HEK293 (cell line): ENCODE measurements at regions not wholly inside any gene's neighbourhood (a gene's known extent, or its start where the extent isn't known, plus 50 kb on each side); places are given as distances from the start of the nearest gene placed in this dataset.
A peak's percentile ranks its signal among the peaks of the same experiment; 100 is the strongest.
"Not testable (repeated sequence)": the region's sequence is repeated elsewhere in the genome, so short reads cannot be mapped to it uniquely, and the experiment has no call there.

Experiments used
- CTCF ChIA-PET: fragments of 350-600 bp; formaldehyde crosslinking; extraction: SDS; loops from one replicate; lab custom pipeline; 2021; ENCODE audit warnings: antibody characterized with exemption; lab: Yijun Ruan, JAX
- POLR2A ChIA-PET: fragments of 300-600 bp; formaldehyde crosslinking; extraction: SDS; loops from one replicate; lab custom pipeline; 2020; ENCODE audit warnings: antibody characterized with exemption, inconsistent platforms; lab: Yijun Ruan, JAX
- H3K27ac ChIP-seq: fragments of 200-500 bp; sonication (Bioruptor generic); 2 replicates; pipeline ENCODE4 v1.5.1; 2014; ENCODE audit warnings: low read depth, low read length, control low read depth, inconsistent platforms; ENCODE audit errors: extremely low read depth
- H3K36me3 ChIP-seq, 2 experiments: fragments of 200-500 bp in 1 of 2; sonication (Bioruptor generic) in 1 of 2; 1 replicate in 1 of 2; 2 replicates in 1 of 2; pipeline ENCODE4 v1.5.1; 2014 to 2017; ENCODE audit warnings: inconsistent platforms in 2 of 2, low read length in 2 of 2; ENCODE audit not compliant: control insufficient read depth in 2 of 2, insufficient read depth in 1 of 2
- H3K4me1 ChIP-seq: fragments of 200-500 bp; sonication (Bioruptor generic); 2 replicates; pipeline ENCODE4 v1.5.1; 2014; ENCODE audit warnings: mild to moderate bottlenecking, low read length, inconsistent platforms; ENCODE audit not compliant: control insufficient read depth, insufficient read depth
- H3K4me3 ChIP-seq: 2 replicates; pipeline ENCODE4 v1.5.1; 2011; ENCODE audit warnings: low read depth, mild to moderate bottlenecking, control low read depth, low read length, moderate library complexity
- H3K9me3 ChIP-seq: fragments of 200-500 bp; sonication (Bioruptor generic); 2 replicates; pipeline ENCODE4 v1.5.1; 2014; ENCODE audit warnings: low read depth, low read length, inconsistent platforms; ENCODE audit not compliant: control insufficient read depth, insufficient read depth
- FEZF1 ChIP-seq: fragments of 450-650 bp; formaldehyde crosslinking; IDR thresholded peaks from 2 replicates; pipeline ENCODE4 v1.5.1; 2016; ENCODE audit warnings: missing biosample characterization, missing genetic modification characterization
- KLF16 ChIP-seq: fragments of 450-650 bp; formaldehyde crosslinking; IDR thresholded peaks from 2 replicates; pipeline ENCODE4 v1.5.1; 2017; ENCODE audit warnings: missing biosample characterization, missing genetic modification characterization
- MEIS1 ChIP-seq: sonication (generic); formaldehyde crosslinking; IDR thresholded peaks from 2 replicates; pipeline ENCODE4 v1.8.1; 2022; ENCODE audit warnings: missing genetic modification reagents, mild to moderate bottlenecking, borderline replicate concordance
- SP3 ChIP-seq: fragments of 450-650 bp; formaldehyde crosslinking; IDR thresholded peaks from 2 replicates; pipeline ENCODE4 v1.5.1; 2016; ENCODE audit warnings: missing biosample characterization, missing genetic modification characterization
- ZBTB8A ChIP-seq: fragments of 450-650 bp; formaldehyde crosslinking; IDR thresholded peaks from 2 replicates; pipeline ENCODE4 v1.5.1; 2016; ENCODE audit warnings: missing biosample characterization, missing genetic modification characterization
- ZNF140 ChIP-seq: fragments of 450-650 bp; formaldehyde crosslinking; IDR thresholded peaks from 2 replicates; pipeline ENCODE4 v1.5.1; 2016; ENCODE audit warnings: missing biosample characterization, missing genetic modification characterization
- ZNF157 ChIP-seq: fragments of 450-650 bp; formaldehyde crosslinking; IDR thresholded peaks from 2 replicates; pipeline ENCODE4 v1.5.1; 2016; ENCODE audit warnings: missing biosample characterization, missing genetic modification characterization
- ZNF169 ChIP-seq: fragments of 450-650 bp; formaldehyde crosslinking; IDR thresholded peaks from 2 replicates; pipeline ENCODE4 v1.5.1; 2016; ENCODE audit warnings: missing biosample characterization, missing genetic modification characterization
- ZNF211 ChIP-seq: fragments of 450-650 bp; formaldehyde crosslinking; IDR thresholded peaks from 2 replicates; pipeline ENCODE4 v1.5.1; 2016; ENCODE audit warnings: low read depth, missing biosample characterization, missing genetic modification characterization
- ZNF292 ChIP-seq: fragments of 450-650 bp; formaldehyde crosslinking; IDR thresholded peaks from 2 replicates; pipeline ENCODE4 v1.5.1; 2016; ENCODE audit warnings: low read depth, missing biosample characterization, missing genetic modification characterization, borderline replicate concordance
- ZNF324 ChIP-seq: fragments of 450-650 bp; formaldehyde crosslinking; IDR thresholded peaks from 2 replicates; pipeline ENCODE4 v1.5.1; 2016; ENCODE audit warnings: missing biosample characterization, missing genetic modification characterization
- ZNF335 ChIP-seq: fragments of 450-650 bp; formaldehyde crosslinking; conservative IDR thresholded peaks from 2 replicates; pipeline ENCODE4 v1.5.1; 2016; ENCODE audit warnings: missing biosample characterization, missing genetic modification characterization
- ZNF350 ChIP-seq: fragments of 450-650 bp; formaldehyde crosslinking; IDR thresholded peaks from 2 replicates; pipeline ENCODE4 v1.5.0; 2017; ENCODE audit warnings: missing biosample characterization, mild to moderate bottlenecking, missing genetic modification characterization
- ZNF394 ChIP-seq: fragments of 450-650 bp; formaldehyde crosslinking; IDR thresholded peaks from 2 replicates; pipeline ENCODE4 v1.5.1; 2016; ENCODE audit warnings: missing biosample characterization, missing genetic modification characterization, mild to moderate bottlenecking, moderate library complexity, borderline replicate concordance
- ZNF426 ChIP-seq: fragments of 450-650 bp; formaldehyde crosslinking; IDR thresholded peaks from 2 replicates; pipeline ENCODE4 v1.5.1; 2017; ENCODE audit warnings: missing biosample characterization, missing genetic modification characterization, mild to moderate bottlenecking, inconsistent platforms, moderate library complexity
- ZNF433 ChIP-seq: fragments of 450-650 bp; formaldehyde crosslinking; IDR thresholded peaks from 2 replicates; pipeline ENCODE4 v1.5.1; 2016; ENCODE audit warnings: missing biosample characterization, missing genetic modification characterization, low read depth
- ZNF510 ChIP-seq: fragments of 450-650 bp; formaldehyde crosslinking; IDR thresholded peaks from 2 replicates; pipeline ENCODE4 v1.5.1; 2018; ENCODE audit warnings: mild to moderate bottlenecking, missing genetic modification characterization, missing biosample characterization; ENCODE audit not compliant: insufficient replicate concordance
- ZNF555 ChIP-seq: fragments of 450-650 bp; formaldehyde crosslinking; conservative IDR thresholded peaks from 2 replicates; pipeline ENCODE4 v1.5.1; 2017; ENCODE audit warnings: missing biosample characterization, mild to moderate bottlenecking, missing genetic modification characterization, inconsistent platforms
- ZNF623 ChIP-seq: fragments of 450-650 bp; formaldehyde crosslinking; IDR thresholded peaks from 2 replicates; pipeline ENCODE4 v1.5.1; 2016; ENCODE audit warnings: missing biosample characterization, missing genetic modification characterization
- ZNF624 ChIP-seq: fragments of 450-650 bp; formaldehyde crosslinking; IDR thresholded peaks from 2 replicates; pipeline ENCODE4 v1.5.1; 2017; ENCODE audit warnings: missing biosample characterization, missing genetic modification characterization
- ZNF660 ChIP-seq: fragments of 450-650 bp; IDR thresholded peaks from 2 replicates; pipeline ENCODE4 v1.5.1; 2018; ENCODE audit warnings: missing biosample characterization, mild to moderate bottlenecking, missing genetic modification characterization
- TF ChIP-seq, protein P1 (sequence below): fragments of 450-650 bp; formaldehyde crosslinking; IDR thresholded peaks from 2 replicates; pipeline ENCODE4 v1.5.1; 2016; ENCODE audit warnings: missing biosample characterization, missing genetic modification characterization
- TF ChIP-seq, protein P2 (sequence below): fragments of 450-650 bp; formaldehyde crosslinking; IDR thresholded peaks from 2 replicates; pipeline ENCODE4 v1.5.1; 2016; ENCODE audit warnings: missing biosample characterization, missing genetic modification characterization, borderline replicate concordance
- TF ChIP-seq, protein P3 (sequence below): fragments of 450-650 bp; formaldehyde crosslinking; conservative IDR thresholded peaks from 2 replicates; pipeline ENCODE4 v1.5.1; 2016; ENCODE audit warnings: low read depth, missing biosample characterization, missing genetic modification characterization
- TF ChIP-seq, protein P4 (sequence below): fragments of 450-650 bp; formaldehyde crosslinking; conservative IDR thresholded peaks from 2 replicates; pipeline ENCODE4 v1.5.1; 2016; ENCODE audit warnings: low read depth, missing biosample characterization, missing genetic modification characterization

GRCh38 chr2:125341353-125341752 lies 1314.6 kb upstream of the GYPC start:
- Histone ChIP-seq H3K4me1 (no peaks in the 10 kb centered on the region), H3K36me3 (no peaks in the 10 kb centered on the region), H3K9me3 (no peaks in the 10 kb centered on the region), H3K27ac (no peak overlapping the region), H3K4me3 (no peak overlapping the region)
- TF ChIP-seq, protein P1, sequence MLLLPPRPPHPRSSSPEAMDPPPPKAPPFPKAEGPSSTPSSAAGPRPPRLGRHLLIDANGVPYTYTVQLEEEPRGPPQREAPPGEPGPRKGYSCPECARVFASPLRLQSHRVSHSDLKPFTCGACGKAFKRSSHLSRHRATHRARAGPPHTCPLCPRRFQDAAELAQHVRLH (tag by site-specific recombination): no peak
- TF ChIP-seq, protein P2, sequence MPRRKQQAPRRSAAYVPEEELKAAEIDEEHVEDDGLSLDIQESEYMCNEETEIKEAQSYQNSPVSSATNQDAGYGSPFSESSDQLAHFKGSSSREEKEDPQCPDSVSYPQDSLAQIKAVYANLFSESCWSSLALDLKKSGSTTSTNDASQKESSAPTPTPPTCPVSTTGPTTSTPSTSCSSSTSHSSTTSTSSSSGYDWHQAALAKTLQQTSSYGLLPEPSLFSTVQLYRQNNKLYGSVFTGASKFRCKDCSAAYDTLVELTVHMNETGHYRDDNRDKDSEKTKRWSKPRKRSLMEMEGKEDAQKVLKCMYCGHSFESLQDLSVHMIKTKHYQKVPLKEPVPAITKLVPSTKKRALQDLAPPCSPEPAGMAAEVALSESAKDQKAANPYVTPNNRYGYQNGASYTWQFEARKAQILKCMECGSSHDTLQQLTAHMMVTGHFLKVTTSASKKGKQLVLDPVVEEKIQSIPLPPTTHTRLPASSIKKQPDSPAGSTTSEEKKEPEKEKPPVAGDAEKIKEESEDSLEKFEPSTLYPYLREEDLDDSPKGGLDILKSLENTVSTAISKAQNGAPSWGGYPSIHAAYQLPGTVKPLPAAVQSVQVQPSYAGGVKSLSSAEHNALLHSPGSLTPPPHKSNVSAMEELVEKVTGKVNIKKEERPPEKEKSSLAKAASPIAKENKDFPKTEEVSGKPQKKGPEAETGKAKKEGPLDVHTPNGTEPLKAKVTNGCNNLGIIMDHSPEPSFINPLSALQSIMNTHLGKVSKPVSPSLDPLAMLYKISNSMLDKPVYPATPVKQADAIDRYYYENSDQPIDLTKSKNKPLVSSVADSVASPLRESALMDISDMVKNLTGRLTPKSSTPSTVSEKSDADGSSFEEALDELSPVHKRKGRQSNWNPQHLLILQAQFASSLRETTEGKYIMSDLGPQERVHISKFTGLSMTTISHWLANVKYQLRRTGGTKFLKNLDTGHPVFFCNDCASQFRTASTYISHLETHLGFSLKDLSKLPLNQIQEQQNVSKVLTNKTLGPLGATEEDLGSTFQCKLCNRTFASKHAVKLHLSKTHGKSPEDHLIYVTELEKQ (tag by site-specific recombination): no peak
- TF ChIP-seq ZNF324 (no peak), ZNF211 (tag by site-specific recombination) (no peak), FEZF1 (tag by site-specific recombination) (no peak), ZNF433 (tag by site-specific recombination) (no peak), ZNF157 (tag by site-specific recombination) (no peak), MEIS1 (no peak), ZNF510 (tag by site-specific recombination) (no peak), ZNF292 (tag by site-specific recombination) (no peak), ZNF169 (tag by site-specific recombination) (no peak), ZNF335 (tag by site-specific recombination) (no peak), KLF16 (tag by site-specific recombination) (no peak), ZNF350 (tag by site-specific recombination) (no peak), SP3 (no peak), ZNF660 (tag by site-specific recombination) (no peak), ZNF624 (tag by site-specific recombination) (no peak)
- CTCF ChIA-PET: no interaction called here
- POLR2A ChIA-PET: no interaction called here

GRCh38 chr2:125353542-125353941 lies 1302.4 kb upstream of the GYPC start:
- not testable (repeated sequence) for H3K4me1 ChIP-seq
- TF ChIP-seq ZNF140 (tag by site-specific recombination) (peak; percentile 61; the same call in 1 of the 2 replicates), ZNF394 (tag by site-specific recombination) (peak; percentile 72; the same call in 1 of the 2 replicates), ZBTB8A (tag by site-specific recombination) (peak; percentile 37; the same call in 1 of the 2 replicates), ZNF623 (tag by site-specific recombination) (peak; percentile 43), ZNF555 (tag by site-specific recombination) (peak; percentile 63), ZNF426 (tag by site-specific recombination) (peak; percentile 56)
- TF ChIP-seq, protein P3, sequence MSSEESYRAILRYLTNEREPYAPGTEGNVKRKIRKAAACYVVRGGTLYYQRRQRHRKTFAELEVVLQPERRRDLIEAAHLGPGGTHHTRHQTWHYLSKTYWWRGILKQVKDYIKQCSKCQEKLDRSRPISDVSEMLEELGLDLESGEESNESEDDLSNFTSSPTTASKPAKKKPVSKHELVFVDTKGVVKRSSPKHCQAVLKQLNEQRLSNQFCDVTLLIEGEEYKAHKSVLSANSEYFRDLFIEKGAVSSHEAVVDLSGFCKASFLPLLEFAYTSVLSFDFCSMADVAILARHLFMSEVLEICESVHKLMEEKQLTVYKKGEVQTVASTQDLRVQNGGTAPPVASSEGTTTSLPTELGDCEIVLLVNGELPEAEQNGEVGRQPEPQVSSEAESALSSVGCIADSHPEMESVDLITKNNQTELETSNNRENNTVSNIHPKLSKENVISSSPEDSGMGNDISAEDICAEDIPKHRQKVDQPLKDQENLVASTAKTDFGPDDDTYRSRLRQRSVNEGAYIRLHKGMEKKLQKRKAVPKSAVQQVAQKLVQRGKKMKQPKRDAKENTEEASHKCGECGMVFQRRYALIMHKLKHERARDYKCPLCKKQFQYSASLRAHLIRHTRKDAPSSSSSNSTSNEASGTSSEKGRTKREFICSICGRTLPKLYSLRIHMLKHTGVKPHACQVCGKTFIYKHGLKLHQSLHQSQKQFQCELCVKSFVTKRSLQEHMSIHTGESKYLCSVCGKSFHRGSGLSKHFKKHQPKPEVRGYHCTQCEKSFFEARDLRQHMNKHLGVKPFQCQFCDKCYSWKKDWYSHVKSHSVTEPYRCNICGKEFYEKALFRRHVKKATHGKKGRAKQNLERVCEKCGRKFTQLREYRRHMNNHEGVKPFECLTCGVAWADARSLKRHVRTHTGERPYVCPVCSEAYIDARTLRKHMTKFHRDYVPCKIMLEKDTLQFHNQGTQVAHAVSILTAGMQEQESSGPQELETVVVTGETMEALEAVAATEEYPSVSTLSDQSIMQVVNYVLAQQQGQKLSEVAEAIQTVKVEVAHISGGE: peak; percentile 65; the same call in 1 of the 2 replicates
- TF ChIP-seq, protein P4, sequence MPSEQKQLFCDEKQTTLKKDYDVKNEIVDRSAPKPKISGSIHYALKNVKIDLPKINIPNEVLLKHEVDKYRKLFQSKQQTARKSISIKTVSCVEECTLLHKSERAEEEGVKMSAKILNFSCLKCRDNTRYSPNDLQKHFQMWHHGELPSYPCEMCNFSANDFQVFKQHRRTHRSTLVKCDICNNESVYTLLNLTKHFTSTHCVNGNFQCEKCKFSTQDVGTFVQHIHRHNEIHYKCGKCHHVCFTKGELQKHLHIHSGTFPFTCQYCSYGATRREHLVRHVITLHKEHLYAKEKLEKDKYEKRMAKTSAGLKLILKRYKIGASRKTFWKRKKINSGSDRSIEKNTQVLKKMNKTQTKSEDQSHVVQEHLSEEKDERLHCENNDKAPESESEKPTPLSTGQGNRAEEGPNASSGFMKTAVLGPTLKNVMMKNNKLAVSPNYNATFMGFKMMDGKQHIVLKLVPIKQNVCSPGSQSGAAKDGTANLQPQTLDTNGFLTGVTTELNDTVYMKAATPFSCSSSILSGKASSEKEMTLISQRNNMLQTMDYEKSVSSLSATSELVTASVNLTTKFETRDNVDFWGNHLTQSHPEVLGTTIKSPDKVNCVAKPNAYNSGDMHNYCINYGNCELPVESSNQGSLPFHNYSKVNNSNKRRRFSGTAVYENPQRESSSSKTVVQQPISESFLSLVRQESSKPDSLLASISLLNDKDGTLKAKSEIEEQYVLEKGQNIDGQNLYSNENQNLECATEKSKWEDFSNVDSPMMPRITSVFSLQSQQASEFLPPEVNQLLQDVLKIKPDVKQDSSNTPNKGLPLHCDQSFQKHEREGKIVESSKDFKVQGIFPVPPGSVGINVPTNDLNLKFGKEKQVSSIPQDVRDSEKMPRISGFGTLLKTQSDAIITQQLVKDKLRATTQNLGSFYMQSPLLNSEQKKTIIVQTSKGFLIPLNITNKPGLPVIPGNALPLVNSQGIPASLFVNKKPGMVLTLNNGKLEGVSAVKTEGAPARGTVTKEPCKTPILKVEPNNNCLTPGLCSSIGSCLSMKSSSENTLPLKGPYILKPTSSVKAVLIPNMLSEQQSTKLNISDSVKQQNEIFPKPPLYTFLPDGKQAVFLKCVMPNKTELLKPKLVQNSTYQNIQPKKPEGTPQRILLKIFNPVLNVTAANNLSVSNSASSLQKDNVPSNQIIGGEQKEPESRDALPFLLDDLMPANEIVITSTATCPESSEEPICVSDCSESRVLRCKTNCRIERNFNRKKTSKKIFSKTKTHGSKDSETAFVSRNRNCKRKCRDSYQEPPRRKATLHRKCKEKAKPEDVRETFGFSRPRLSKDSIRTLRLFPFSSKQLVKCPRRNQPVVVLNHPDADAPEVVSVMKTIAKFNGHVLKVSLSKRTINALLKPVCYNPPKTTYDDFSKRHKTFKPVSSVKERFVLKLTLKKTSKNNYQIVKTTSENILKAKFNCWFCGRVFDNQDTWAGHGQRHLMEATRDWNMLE: peak; percentile 65; the same call in 1 of the 2 replicates
- TF ChIP-seq, all 188 proteins: peak for 8; not testable (repeated sequence) for 180
- H3K27ac ChIP-seq, H3K4me3 ChIP-seq, H3K9me3 ChIP-seq, CTCF ChIA-PET, H3K36me3 ChIP-seq, POLR2A ChIA-PET: not testable (repeated sequence)
